Liver (tissue), 7 donors: ENCODE measurements at regions not wholly inside any gene's neighbourhood (a gene's known extent, or its start where the extent isn't known, plus 50 kb on each side); places are given as distances from the start of the nearest gene placed in this dataset.

Source experiments
- DNase-seq: peaks from one replicate; pipeline ENCODE4 v3.0.0-alpha.2; 2017; ENCODE audit warnings: low spot score
- H3K27ac ChIP-seq, 2 donors: one replicate each; pipeline ENCODE4 v1.7.0; 2013; ENCODE audit warnings: inconsistent platforms in 2 of 2, low read length in 2 of 2, control low read depth in 1 of 2, low read depth in 1 of 2, mild to moderate bottlenecking in 1 of 2
- H3K27me3 ChIP-seq, 4 donors: one replicate each; pipeline versions ENCODE4 v1.6.1 to v1.7.0; 2013; ENCODE audit warnings: low read length in 3 of 4, inconsistent platforms in 1 of 4, mild to moderate bottlenecking in 1 of 4, moderate library complexity in 1 of 4; ENCODE audit not compliant: control insufficient read depth in 4 of 4, insufficient read depth in 4 of 4
- H3K36me3 ChIP-seq, 4 donors: one replicate each; pipeline versions ENCODE4 v1.6.1 to v1.7.0; 2013; ENCODE audit warnings: low read length in 3 of 4, mild to moderate bottlenecking in 3 of 4, low read depth in 1 of 4, moderate library complexity in 1 of 4; ENCODE audit not compliant: control insufficient read depth in 4 of 4, insufficient read depth in 3 of 4
- H3K4me1 ChIP-seq, 4 donors: one replicate each; pipeline versions ENCODE4 v1.6.1 to v1.7.0; 2013; ENCODE audit warnings: low read length in 3 of 4, mild to moderate bottlenecking in 3 of 4, moderate library complexity in 1 of 4; ENCODE audit not compliant: control insufficient read depth in 4 of 4, insufficient read depth in 4 of 4
- H3K4me3 ChIP-seq, 3 donors: one replicate each; pipeline versions ENCODE4 v1.6.1 to v1.7.0; 2013; ENCODE audit warnings: low read length in 3 of 3, control low read depth in 1 of 3, low read depth in 1 of 3, mild to moderate bottlenecking in 1 of 3
- H3K9ac ChIP-seq, 2 donors: one replicate each; pipeline ENCODE4 v1.7.0; 2013; ENCODE audit warnings: low read length in 2 of 2, mild to moderate bottlenecking in 2 of 2, moderate library complexity in 2 of 2, control low read depth in 1 of 2, low read depth in 1 of 2
- H3K9me3 ChIP-seq, 4 donors: one replicate each; pipeline versions ENCODE4 v1.6.1 to v1.7.0; 2013; ENCODE audit warnings: low read length in 3 of 4; ENCODE audit not compliant: control insufficient read depth in 4 of 4
- EGR1 ChIP-seq, 2 donors: IDR thresholded peaks; 2 replicates each; pipeline ENCODE4 v1.6.1; 2016 to 2018; ENCODE audit warnings: antibody characterized with exemption in 2 of 2, low read depth in 2 of 2
- FOXA1 ChIP-seq: IDR thresholded peaks from 2 replicates; pipeline ENCODE4 v1.6.1; 2016; ENCODE audit warnings: antibody characterized with exemption
- FOXA2 ChIP-seq: IDR thresholded peaks from 2 replicates; pipeline ENCODE4 v1.6.1; 2016; ENCODE audit warnings: antibody characterized with exemption
- HNF4A ChIP-seq, 2 donors: conservative IDR thresholded peaks; 2 replicates each; pipeline ENCODE4 v1.6.1; 2016; ENCODE audit warnings: antibody characterized with exemption in 2 of 2, mild to moderate bottlenecking in 2 of 2
- JUND ChIP-seq, 2 donors: IDR thresholded peaks; 2 replicates each; pipeline ENCODE4 v1.6.1; 2016; ENCODE audit warnings: antibody characterized with exemption in 2 of 2
- RAD21 ChIP-seq, 2 donors: IDR thresholded peaks; 2 replicates each; pipeline ENCODE4 v1.6.1; 2016; ENCODE audit warnings: antibody characterized with exemption in 2 of 2, mild to moderate bottlenecking in 2 of 2
- RXRA ChIP-seq, 2 donors: IDR thresholded peaks; 2 replicates each; pipeline ENCODE4 v1.6.1; 2017 to 2018; ENCODE audit warnings: antibody characterized with exemption in 2 of 2, mild to moderate bottlenecking in 1 of 2
- SP1 ChIP-seq: IDR thresholded peaks from 2 replicates; pipeline ENCODE4 v1.6.1; 2018; ENCODE audit warnings: antibody characterized with exemption, mild to moderate bottlenecking
- TAF1 ChIP-seq: conservative IDR thresholded peaks from 2 replicates; pipeline ENCODE4 v1.6.1; 2016; ENCODE audit warnings: antibody characterized with exemption, mild to moderate bottlenecking
- WGBS: extraction: QIAGEN DNeasy Blood & Tissue Kit; methylation state at CpG from one replicate; pipeline ENCODE4 v1.1.7; 2013; 5-methylcytosine and 5-hydroxymethylcytosine counted together
- TF ChIP-seq, protein P1 (sequence below): IDR thresholded peaks from 2 replicates; pipeline ENCODE4 v1.6.1; 2016; ENCODE audit warnings: antibody characterized with exemption
- TF ChIP-seq, protein P2 (sequence below): IDR thresholded peaks from 2 replicates; pipeline ENCODE4 v1.6.1; 2016; ENCODE audit warnings: antibody characterized with exemption
- donor health status: healthy.
- donor health status: healthy.
- donor health status: healthy.
- donor health status: healthy.

DNA sequence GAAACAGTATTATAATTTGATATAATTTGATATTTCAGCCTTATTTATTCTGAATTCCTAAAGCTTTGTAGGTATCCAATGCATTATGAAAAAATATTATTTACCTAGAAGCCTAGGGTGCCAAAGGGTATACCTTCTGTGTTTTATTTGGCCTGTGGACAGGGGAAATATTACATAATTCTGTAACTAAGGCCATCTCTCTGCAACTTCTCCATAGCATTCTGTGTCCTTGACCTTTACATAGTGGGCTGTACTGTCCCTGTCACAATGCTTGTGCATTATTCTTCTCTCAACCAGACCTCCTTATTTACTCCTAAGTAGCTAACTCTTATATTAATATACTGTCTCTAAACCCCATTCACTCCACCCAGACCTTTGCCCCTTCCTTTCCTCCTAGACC is 57.0 kb upstream of the RANBP6 start:
- peaks cover 0 to 4% (median 0%) of the 10 kb centered on the region in 4 donors for H3K9me3 ChIP-seq
- H3K4me1 ChIP-seq = peaks cover 0 to 5% (median 2%) of the 10 kb centered on the region in 4 donors
- TF ChIP-seq, protein P1, sequence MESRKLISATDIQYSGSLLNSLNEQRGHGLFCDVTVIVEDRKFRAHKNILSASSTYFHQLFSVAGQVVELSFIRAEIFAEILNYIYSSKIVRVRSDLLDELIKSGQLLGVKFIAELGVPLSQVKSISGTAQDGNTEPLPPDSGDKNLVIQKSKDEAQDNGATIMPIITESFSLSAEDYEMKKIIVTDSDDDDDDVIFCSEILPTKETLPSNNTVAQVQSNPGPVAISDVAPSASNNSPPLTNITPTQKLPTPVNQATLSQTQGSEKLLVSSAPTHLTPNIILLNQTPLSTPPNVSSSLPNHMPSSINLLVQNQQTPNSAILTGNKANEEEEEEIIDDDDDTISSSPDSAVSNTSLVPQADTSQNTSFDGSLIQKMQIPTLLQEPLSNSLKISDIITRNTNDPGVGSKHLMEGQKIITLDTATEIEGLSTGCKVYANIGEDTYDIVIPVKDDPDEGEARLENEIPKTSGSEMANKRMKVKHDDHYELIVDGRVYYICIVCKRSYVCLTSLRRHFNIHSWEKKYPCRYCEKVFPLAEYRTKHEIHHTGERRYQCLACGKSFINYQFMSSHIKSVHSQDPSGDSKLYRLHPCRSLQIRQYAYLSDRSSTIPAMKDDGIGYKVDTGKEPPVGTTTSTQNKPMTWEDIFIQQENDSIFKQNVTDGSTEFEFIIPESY = no peak
- TF ChIP-seq HNF4A (conservative IDR thresholded peaks at IDR 0.05) = peak; percentile 28 to 29
- DNase-seq = no peak
- no peaks in the 10 kb centered on the region for H3K27me3 ChIP-seq
- H3K4me3 ChIP-seq = no peak overlapping the region
- no peak overlapping the region for H3K27ac ChIP-seq
- H3K9ac ChIP-seq = no peak overlapping the region
- H3K36me3 ChIP-seq = no peaks in the 10 kb centered on the region

DNA sequence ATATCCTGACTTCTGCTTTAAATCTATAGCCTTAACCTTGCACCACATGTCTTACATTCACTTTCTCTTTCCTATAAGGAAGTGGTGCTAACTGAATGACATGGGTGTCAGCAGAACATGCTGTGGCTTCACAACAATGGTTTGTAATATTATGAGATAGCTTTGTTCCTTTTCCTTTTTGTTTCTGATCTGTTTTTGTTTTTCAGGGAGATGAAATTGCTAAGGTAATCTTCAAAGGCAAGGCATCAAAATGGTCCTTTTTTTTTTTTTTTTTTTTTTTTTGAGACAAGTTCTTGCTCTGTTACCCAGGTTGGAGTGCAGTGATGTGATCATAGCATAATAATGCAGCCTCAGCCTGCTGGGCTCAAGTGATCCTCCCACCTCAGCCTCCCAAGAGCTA is 53.6 kb upstream of the RANBP6 start:
- peaks cover 0 to 5% (median 0%) of the 10 kb centered on the region in 4 donors for H3K27me3 ChIP-seq
- H3K9ac ChIP-seq = no peak overlapping the region
- no peaks in the 10 kb centered on the region for H3K36me3 ChIP-seq
- H3K4me1 ChIP-seq = peaks cover 0 to 5% (median 2%) of the 10 kb centered on the region in 4 donors
- H3K27ac ChIP-seq = no peak overlapping the region
- DNase-seq = no peak
- TF ChIP-seq JUND (IDR thresholded peaks at IDR 0.05) (no peak), RAD21 (IDR thresholded peaks at IDR 0.05) (no peak)
- TF ChIP-seq, protein P1 = no peak
- no peak overlapping the region for H3K4me3 ChIP-seq
- peaks cover 0 to 4% (median 0%) of the 10 kb centered on the region in 4 donors for H3K9me3 ChIP-seq

DNA sequence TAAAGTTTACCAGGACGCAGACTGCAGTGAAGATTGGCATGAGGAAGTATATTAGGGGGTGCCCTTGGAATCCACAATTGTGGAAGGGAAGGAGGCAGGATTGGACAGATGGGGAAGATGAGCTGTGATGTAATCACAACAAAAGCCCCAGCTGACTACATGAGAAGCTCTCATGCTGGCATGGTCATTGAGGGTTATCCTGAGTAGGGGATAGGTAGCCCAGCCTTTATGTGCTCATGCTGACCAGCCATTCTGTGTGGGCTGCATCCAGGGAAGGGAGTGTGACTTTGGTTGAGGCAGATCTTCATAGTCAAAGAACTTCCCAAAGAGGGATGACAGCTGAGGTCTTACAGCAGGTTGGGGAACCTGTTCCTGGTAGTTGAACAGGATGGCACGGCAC is 52.0 kb upstream of the RANBP6 start:
- Histone ChIP-seq H3K4me3 (no peak overlapping the region), H3K9me3 (peaks cover 0 to 4% (median 0%) of the 10 kb centered on the region in 4 donors), H3K4me1 (peaks cover 0 to 4% (median 1%) of the 10 kb centered on the region in 4 donors), H3K9ac (no peak overlapping the region), H3K36me3 (no peaks in the 10 kb centered on the region), H3K27ac (no peak overlapping the region), H3K27me3 (peaks cover 0 to 5% (median 0%) of the 10 kb centered on the region in 4 donors)
- 90% methylated on average over 2 of the region's 2 CpGs for WGBS
- TF ChIP-seq RXRA (IDR thresholded peaks at IDR 0.05) (no peak), EGR1 (IDR thresholded peaks at IDR 0.05; ENCODE audit: low read depth in 2 of 2) (no peak), TAF1 (no peak), SP1 (no peak), JUND (IDR thresholded peaks at IDR 0.05) (no peak), RAD21 (IDR thresholded peaks at IDR 0.05) (no peak), FOXA1 (no peak), FOXA2 (no peak)
- TF ChIP-seq, protein P2, sequence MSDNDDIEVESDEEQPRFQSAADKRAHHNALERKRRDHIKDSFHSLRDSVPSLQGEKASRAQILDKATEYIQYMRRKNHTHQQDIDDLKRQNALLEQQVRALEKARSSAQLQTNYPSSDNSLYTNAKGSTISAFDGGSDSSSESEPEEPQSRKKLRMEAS = no peak
- TF ChIP-seq, protein P1 = no peak
- no peak for DNase-seq
